GM12878 (cell line): ENCODE measurements at regions not wholly inside any gene's neighbourhood (a gene's known extent, or its start where the extent isn't known, plus 50 kb on each side); places are given as distances from the start of the nearest gene placed in this dataset.

ENCODE experiments used
- ATAC-seq: fragments of 200-7000 bp; cut with Tn5 transposase; 3 replicates; pipeline ENCODE4 v1.9.1; 2020; ENCODE audit warnings: mild to moderate bottlenecking, moderate library complexity
- BruUV-seq: library from RNA; stranded (reverse); fragments of 400-500 nt; replicated peaks from 2 replicates; lab custom pipeline; 2021; lab: Mats Ljungman, UMichigan
- CTCF ChIA-PET: fragments of 300-600 bp; sonication (Branson Sonifier 250); formaldehyde crosslinking; extraction: SDS; loops from one replicate; lab custom pipeline; 2021; ENCODE audit warnings: inconsistent platforms; lab: Yijun Ruan, JAX
- POLR2A ChIA-PET: fragments of 350-600 bp; formaldehyde crosslinking; extraction: SDS; loops from one replicate; lab custom pipeline; 2021; ENCODE audit warnings: inconsistent platforms; lab: Charles Lee
- RAD21 ChIA-PET: fragments of 300-600 bp; sonication (Branson Sonifier 250); formaldehyde crosslinking; loops from one replicate; lab custom pipeline; 2023; ENCODE audit warnings: antibody characterized with exemption; ENCODE audit not compliant: unreplicated experiment; lab: Charles Lee
- SMC1A ChIA-PET: fragments of 300-600 bp; sonication (Branson Sonifier 250); formaldehyde crosslinking; loops from one replicate; lab custom pipeline; 2023; ENCODE audit not compliant: unreplicated experiment, uncharacterized antibody; lab: Charles Lee
- DNase-seq: peaks from one replicate; pipeline ENCODE4 v3.0.0-alpha.2; 2011; ENCODE audit warnings: low read depth, low spot score
- FAIRE-seq: peaks from 3 replicates; lab custom pipeline; 2011; peaks lifted over from hg19 to GRCh38; lab: Jason Lieb, UNC
- H2AFZ ChIP-seq: 2 replicates; pipeline ENCODE4 v1.6.0; 2011; ENCODE audit warnings: low read depth, low read length, control low read depth; ENCODE audit not compliant: control insufficient read depth
- H3K27ac ChIP-seq: 2 replicates; pipeline ENCODE4 v1.5.1; 2011; ENCODE audit warnings: control low read depth; ENCODE audit not compliant: control insufficient read depth, insufficient read depth
- H3K27me3 ChIP-seq, 2 experiments: replicated peaks in 1 of 2; 2 replicates each; pipeline versions ENCODE4 v1.6.0 to v1.6.1; 2011; ENCODE audit warnings: low read length in 1 of 2; ENCODE audit not compliant: control insufficient read depth in 2 of 2, insufficient read depth in 2 of 2
- H3K36me3 ChIP-seq, 2 experiments: 2 replicates each; pipeline ENCODE4 v1.5.1; 2011; ENCODE audit warnings: low read length in 1 of 2; ENCODE audit not compliant: control insufficient read depth in 2 of 2, insufficient read depth in 2 of 2
- H3K4me1 ChIP-seq: 2 replicates; pipeline ENCODE4 v1.6.1; 2011; ENCODE audit warnings: mild to moderate bottlenecking, low read length, moderate library complexity, mixed read lengths; ENCODE audit not compliant: control insufficient read depth, insufficient read depth
- H3K4me2 ChIP-seq: 2 replicates; pipeline ENCODE4 v1.6.0; 2011; ENCODE audit warnings: control low read depth; ENCODE audit not compliant: control insufficient read depth, insufficient read depth
- H3K4me3 ChIP-seq: fragments of 200-600 bp; sonication (generic); 2 replicates; pipeline ENCODE4 v1.5.1; 2016
- H3K79me2 ChIP-seq: 2 replicates; pipeline ENCODE4 v1.6.0; 2011; ENCODE audit warnings: low read length; ENCODE audit not compliant: control insufficient read depth, insufficient read depth
- H3K9ac ChIP-seq: 2 replicates; pipeline ENCODE4 v1.8.0; 2011; ENCODE audit warnings: low read length, control low read depth, mixed read lengths; ENCODE audit not compliant: control insufficient read depth, insufficient read depth
- H3K9me3 ChIP-seq: replicated peaks from 3 replicates; pipeline ENCODE4 v1.5.1; 2011; ENCODE audit warnings: mild to moderate bottlenecking, low read length; ENCODE audit not compliant: control insufficient read depth, insufficient read depth
- H4K20me1 ChIP-seq: 2 replicates; pipeline ENCODE4 v1.6.0; 2011; ENCODE audit not compliant: control insufficient read depth, insufficient read depth
- CBX3 ChIP-seq: fragments of 200-600 bp; sonication (generic); IDR thresholded peaks from 2 replicates; pipeline ENCODE4 v1.6.1; 2016; ENCODE audit warnings: low read depth, borderline replicate concordance
- GATAD2B ChIP-seq: fragments of 450-650 bp; conservative IDR thresholded peaks from 2 replicates; pipeline ENCODE4 v1.6.1; 2017; ENCODE audit warnings: low read depth, mild to moderate bottlenecking, moderate library complexity
- POLR2AphosphoS2 ChIP-seq: IDR thresholded peaks from 2 replicates; pipeline ENCODE4 v1.6.1; 2011; ENCODE audit warnings: low read depth, mild to moderate bottlenecking, low read length, improper control_type of control experiment, moderate library complexity
- RBBP5 ChIP-seq: fragments of 200-600 bp; sonication (generic); conservative IDR thresholded peaks from 2 replicates; pipeline ENCODE4 v1.6.1; 2016
- SREBF1 ChIP-seq: IDR thresholded peaks from 2 replicates; pipeline ENCODE4 v1.6.1; 2012; ENCODE audit warnings: mild to moderate bottlenecking, low read length
- TCF3 ChIP-seq: IDR thresholded peaks from 2 replicates; pipeline ENCODE4 v1.6.1; 2012; ENCODE audit warnings: low read depth, mild to moderate bottlenecking, low read length, borderline replicate concordance; ENCODE audit not compliant: insufficient read depth
- ZNF217 ChIP-seq: fragments of 450-650 bp; IDR thresholded peaks from 2 replicates; pipeline ENCODE4 v1.6.1; 2017; ENCODE audit warnings: antibody characterized with exemption, mild to moderate bottlenecking
- ZNF24 ChIP-seq: fragments of 450-650 bp; IDR thresholded peaks from 2 replicates; pipeline ENCODE4 v1.6.1; 2017; ENCODE audit warnings: antibody characterized with exemption, mild to moderate bottlenecking
- WGBS: methylation state at CpG from one replicate; pipeline ENCODE4 v1.1.6; 2016; ENCODE audit warnings: low lambda C conversion rate; ENCODE audit not compliant: insufficient replicate concordance, insufficient coverage; ENCODE audit errors: missing lambda C conversion rate; 5-methylcytosine and 5-hydroxymethylcytosine counted together
- in situ Hi-C: fragments of 300-500 bp; cut with MboI; formaldehyde crosslinking; loops from 9 replicates; pipeline ENCODE4 v1.14.3; 2018; ENCODE audit warnings: mixed read lengths
- intact Hi-C: fragments of 100-400 bp; cut with micrococcal nuclease; formaldehyde crosslinking; loops from one replicate; pipeline ENCODE4 v1.14.2; 2022; ENCODE audit not compliant: unreplicated experiment
- TF ChIP-seq, protein P1 (sequence below), 3 experiments: IDR thresholded peaks in 2 of 3; conservative IDR thresholded peaks in 1 of 3; 2 replicates each; pipeline ENCODE4 v1.5.1; 2011; ENCODE audit warnings: low read depth in 3 of 3, low read length in 3 of 3, mild to moderate bottlenecking in 3 of 3, control low read depth in 2 of 3, moderate library complexity in 2 of 3, inconsistent platforms in 1 of 3, mixed read lengths in 1 of 3; ENCODE audit not compliant: control insufficient read depth in 2 of 3, insufficient read depth in 1 of 3; ENCODE audit errors: extremely low read depth in 1 of 3
- TF ChIP-seq, protein P2 (sequence below): fragments of 450-650 bp; IDR thresholded peaks from 2 replicates; pipeline ENCODE4 v1.6.1; 2018; ENCODE audit warnings: mild to moderate bottlenecking, low read depth, moderate library complexity; ENCODE audit not compliant: partially characterized antibody

DNA sequence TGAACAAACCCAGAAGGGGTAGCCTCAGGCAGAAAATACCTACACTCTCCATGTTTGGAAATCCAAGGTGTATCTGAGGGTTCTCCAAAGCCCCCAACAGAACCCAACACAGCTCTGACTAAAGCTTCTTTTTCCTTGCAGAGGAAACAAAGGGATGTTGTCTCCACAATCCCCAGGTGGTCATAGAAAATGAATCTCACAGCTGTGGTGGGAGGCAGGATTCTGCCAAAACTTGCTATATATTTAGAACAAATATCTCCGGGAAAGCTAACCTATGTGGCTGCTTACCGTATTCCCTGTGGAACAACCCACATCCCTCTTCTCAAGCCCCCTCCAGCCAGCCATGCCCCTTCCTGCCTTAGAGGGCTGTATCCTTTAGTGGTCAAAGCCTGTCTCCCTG lies 406.1 kb downstream of the PRDM2 start:
- no peak overlapping the region for H2AFZ ChIP-seq
- POLR2A ChIA-PET, result no interaction called here
- no peak overlapping the region for H3K4me3 ChIP-seq
- H3K4me2 ChIP-seq, result no peak overlapping the region
- H3K4me1 ChIP-seq, result no peaks in the 10 kb centered on the region
- no peak overlapping the region for H3K27ac ChIP-seq
- peaks cover 0 to 2% of the 10 kb centered on the region in 2 experiments; a peak in 1 of 4 replicates for H3K27me3 ChIP-seq
- SMC1A ChIA-PET, result no interaction called here
- no peak for ATAC-seq
- CTCF ChIA-PET, result no interaction called here
- no peak for DNase-seq
- RAD21 ChIA-PET, result no interaction called here
- intact Hi-C loops, result no loop called here
- H3K36me3 ChIP-seq, result no peaks in the 10 kb centered on the region
- no TSS peak for BruUV-seq
- H3K79me2 ChIP-seq, result no peaks in the 10 kb centered on the region
- no peak for FAIRE-seq
- H3K9ac ChIP-seq, result no peak overlapping the region
- WGBS, result 0% methylated on average over 2 of the region's 2 CpGs
- H4K20me1 ChIP-seq, result no peaks in the 10 kb centered on the region
- in situ Hi-C loops, result loop anchor here (10.0 kb wide), 1 partner anchor 469 kb away; no protein-coding TSS in a partner anchor
- H3K9me3 ChIP-seq, result no peaks in the 10 kb centered on the region
- TF ChIP-seq, protein P1, sequence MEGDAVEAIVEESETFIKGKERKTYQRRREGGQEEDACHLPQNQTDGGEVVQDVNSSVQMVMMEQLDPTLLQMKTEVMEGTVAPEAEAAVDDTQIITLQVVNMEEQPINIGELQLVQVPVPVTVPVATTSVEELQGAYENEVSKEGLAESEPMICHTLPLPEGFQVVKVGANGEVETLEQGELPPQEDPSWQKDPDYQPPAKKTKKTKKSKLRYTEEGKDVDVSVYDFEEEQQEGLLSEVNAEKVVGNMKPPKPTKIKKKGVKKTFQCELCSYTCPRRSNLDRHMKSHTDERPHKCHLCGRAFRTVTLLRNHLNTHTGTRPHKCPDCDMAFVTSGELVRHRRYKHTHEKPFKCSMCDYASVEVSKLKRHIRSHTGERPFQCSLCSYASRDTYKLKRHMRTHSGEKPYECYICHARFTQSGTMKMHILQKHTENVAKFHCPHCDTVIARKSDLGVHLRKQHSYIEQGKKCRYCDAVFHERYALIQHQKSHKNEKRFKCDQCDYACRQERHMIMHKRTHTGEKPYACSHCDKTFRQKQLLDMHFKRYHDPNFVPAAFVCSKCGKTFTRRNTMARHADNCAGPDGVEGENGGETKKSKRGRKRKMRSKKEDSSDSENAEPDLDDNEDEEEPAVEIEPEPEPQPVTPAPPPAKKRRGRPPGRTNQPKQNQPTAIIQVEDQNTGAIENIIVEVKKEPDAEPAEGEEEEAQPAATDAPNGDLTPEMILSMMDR (IDR thresholded peaks at IDR 0.05 in 2 of 3, conservative IDR thresholded peaks at IDR 0.05 in 1 of 3; ENCODE audit: control insufficient read depth in 2 of 3, extremely low read depth in 1 of 3, insufficient read depth in 1 of 3, low read depth in 3 of 3, low read length in 3 of 3), result no peak
- TF ChIP-seq POLR2AphosphoS2 (no peak), CBX3 (no peak), SREBF1 (no peak)

DNA sequence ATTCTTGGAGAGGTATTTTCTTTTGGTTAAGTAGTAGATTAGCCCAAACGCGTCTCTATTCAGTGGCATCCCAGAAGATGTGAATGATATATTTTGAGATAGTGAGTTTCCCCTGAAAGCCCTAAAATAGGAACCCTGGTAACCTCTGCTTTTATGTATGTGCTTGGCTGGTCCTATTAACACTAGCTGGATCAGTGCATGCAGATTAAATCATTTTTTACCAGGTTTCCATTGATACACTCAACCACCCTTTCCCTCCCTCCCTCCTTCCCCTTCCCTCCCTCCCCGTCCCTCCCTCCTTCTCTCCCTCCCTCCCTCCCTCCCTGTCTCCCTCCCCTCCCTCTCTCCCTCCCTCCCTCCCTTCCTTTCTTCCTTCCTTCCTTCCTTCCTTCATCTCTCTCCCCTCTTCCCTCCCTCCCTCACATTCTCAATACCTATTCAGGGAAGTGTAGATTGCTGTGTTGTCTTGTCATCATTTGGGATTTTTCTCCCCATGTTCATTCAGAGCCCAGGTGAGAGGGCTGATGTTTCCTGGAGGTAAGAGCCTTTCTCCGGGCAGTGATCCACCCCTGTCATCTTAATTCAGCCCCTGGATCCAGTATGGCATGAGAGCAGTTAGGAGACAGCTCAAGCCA lies 406.8 kb downstream of the PRDM2 start:
- TF ChIP-seq ZNF24, result no peak
- TF ChIP-seq, protein P2, sequence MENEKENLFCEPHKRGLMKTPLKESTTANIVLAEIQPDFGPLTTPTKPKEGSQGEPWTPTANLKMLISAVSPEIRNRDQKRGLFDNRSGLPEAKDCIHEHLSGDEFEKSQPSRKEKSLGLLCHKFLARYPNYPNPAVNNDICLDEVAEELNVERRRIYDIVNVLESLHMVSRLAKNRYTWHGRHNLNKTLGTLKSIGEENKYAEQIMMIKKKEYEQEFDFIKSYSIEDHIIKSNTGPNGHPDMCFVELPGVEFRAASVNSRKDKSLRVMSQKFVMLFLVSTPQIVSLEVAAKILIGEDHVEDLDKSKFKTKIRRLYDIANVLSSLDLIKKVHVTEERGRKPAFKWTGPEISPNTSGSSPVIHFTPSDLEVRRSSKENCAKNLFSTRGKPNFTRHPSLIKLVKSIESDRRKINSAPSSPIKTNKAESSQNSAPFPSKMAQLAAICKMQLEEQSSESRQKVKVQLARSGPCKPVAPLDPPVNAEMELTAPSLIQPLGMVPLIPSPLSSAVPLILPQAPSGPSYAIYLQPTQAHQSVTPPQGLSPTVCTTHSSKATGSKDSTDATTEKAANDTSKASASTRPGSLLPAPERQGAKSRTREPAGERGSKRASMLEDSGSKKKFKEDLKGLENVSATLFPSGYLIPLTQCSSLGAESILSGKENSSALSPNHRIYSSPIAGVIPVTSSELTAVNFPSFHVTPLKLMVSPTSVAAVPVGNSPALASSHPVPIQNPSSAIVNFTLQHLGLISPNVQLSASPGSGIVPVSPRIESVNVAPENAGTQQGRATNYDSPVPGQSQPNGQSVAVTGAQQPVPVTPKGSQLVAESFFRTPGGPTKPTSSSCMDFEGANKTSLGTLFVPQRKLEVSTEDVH, result no peak
- no peak for TF ChIP-seq ZNF217
- TF ChIP-seq RBBP5, result no peak
- TF ChIP-seq GATAD2B, result no peak
- TF ChIP-seq TCF3, result no peak
- no peak for TF ChIP-seq CBX3
- TF ChIP-seq, all 136 proteins: peak for 0
- Histone ChIP-seq H3K4me2 (no peak overlapping the region), H3K4me1 (no peaks in the 10 kb centered on the region), H3K36me3 (no peaks in the 10 kb centered on the region), H3K9me3 (no peaks in the 10 kb centered on the region), H3K9ac (no peak overlapping the region), H3K4me3 (no peak overlapping the region), H2AFZ (no peak overlapping the region), H4K20me1 (no peaks in the 10 kb centered on the region), H3K27ac (no peak overlapping the region), H3K79me2 (no peaks in the 10 kb centered on the region), H3K27me3 (peaks cover 0 to 2% of the 10 kb centered on the region in 2 experiments; a peak in 1 of 4 replicates)
- intact Hi-C loops, result no loop called here
- ChIA-PET RAD21 (no interaction called here), CTCF (no interaction called here), POLR2A (no interaction called here), SMC1A (no interaction called here)
- DNase-seq (no peak), FAIRE-seq (no peak), ATAC-seq (no peak)
- in situ Hi-C loops, result loop anchor here (10.0 kb wide), 1 partner anchor 468 kb away; no protein-coding TSS in a partner anchor
- 52% methylated on average over 3 of the region's 4 CpGs for WGBS
- no TSS peak for BruUV-seq
